Caco-2 (cell line): ENCODE measurements at regions not wholly inside any gene's neighbourhood (a gene's known extent, or its start where the extent isn't known, plus 50 kb on each side); places are given as distances from the start of the nearest gene placed in this dataset.

Source experiments
- BruUV-seq: library from RNA; stranded (reverse); fragments of 400-500 nt; replicated peaks from 2 replicates; lab custom pipeline; 2021; lab: Mats Ljungman, UMichigan
- CTCF ChIA-PET: fragments of 300-600 bp; sonication (Branson Sonifier 250); formaldehyde crosslinking; loops from one replicate; lab custom pipeline; 2022; ENCODE audit warnings: antibody characterized with exemption; lab: Charles Lee
- POLR2A ChIA-PET: fragments of 300-600 bp; sonication (Branson Sonifier 250); formaldehyde crosslinking; loops from one replicate; lab custom pipeline; 2022; ENCODE audit warnings: antibody characterized with exemption; lab: Charles Lee
- DNase-seq, 2 experiments: peaks; one replicate each; pipeline versions ENCODE4 v3.0.0 to v3.0.0-alpha.2; 2020 to 2022
- H3K27me3 ChIP-seq: replicated peaks from 2 replicates; pipeline ENCODE4 v1.6.0; 2011; ENCODE audit warnings: low read length; ENCODE audit not compliant: control insufficient read depth, insufficient read depth
- H3K36me3 ChIP-seq: 2 replicates; pipeline ENCODE4 v1.5.1; 2011; ENCODE audit warnings: low read length; ENCODE audit not compliant: control insufficient read depth, insufficient read depth
- H3K4me1 ChIP-seq: fragments of 250-450 bp; sonication (Bioruptor Pico); 2 replicates; pipeline ENCODE4 v1.5.1; 2020; ENCODE audit warnings: mild to moderate bottlenecking
- H3K4me3 ChIP-seq: 2 replicates; pipeline ENCODE4 v1.5.1; 2011; ENCODE audit warnings: low read depth, mild to moderate bottlenecking, control low read depth, low read length
- H3K9me3 ChIP-seq: fragments of 250-450 bp; sonication (Bioruptor Pico); 2 replicates; pipeline ENCODE4 v1.5.1; 2020; ENCODE audit warnings: mild to moderate bottlenecking, moderate library complexity
- H3K27ac Mint-ChIP-seq: one replicate; pipeline ENCODE4 v1.8.0; 2022; ENCODE audit warnings: mixed read lengths; ENCODE audit not compliant: unreplicated experiment
- H3K27me3 Mint-ChIP-seq: one replicate; pipeline ENCODE4 v1.8.0; 2022; ENCODE audit warnings: mixed read lengths; ENCODE audit not compliant: insufficient read depth, unreplicated experiment
- H3K36me3 Mint-ChIP-seq: one replicate; pipeline ENCODE4 v1.8.0; 2022; ENCODE audit warnings: mild to moderate bottlenecking, mixed read lengths; ENCODE audit not compliant: insufficient read depth, unreplicated experiment
- H3K4me1 Mint-ChIP-seq: one replicate; pipeline ENCODE4 v1.8.0; 2022; ENCODE audit warnings: low read depth, mixed read lengths; ENCODE audit not compliant: unreplicated experiment
- H3K4me3 Mint-ChIP-seq: one replicate; pipeline ENCODE4 v1.8.0; 2022; ENCODE audit warnings: mild to moderate bottlenecking, moderate library complexity, mixed read lengths; ENCODE audit not compliant: unreplicated experiment
- H3K9me3 Mint-ChIP-seq: one replicate; pipeline ENCODE4 v1.8.0; 2022; ENCODE audit warnings: mixed read lengths; ENCODE audit not compliant: unreplicated experiment
- intact Hi-C: fragments of 100-400 bp; cut with micrococcal nuclease; formaldehyde crosslinking; loops from one replicate; pipeline ENCODE4 v1.10.0; 2022; ENCODE audit not compliant: unreplicated experiment
- TF ChIP-seq, protein P1 (sequence below), 2 experiments: fragments of 200-600 bp in 1 of 2; IDR thresholded peaks; 1 replicate in 1 of 2; 2 replicates in 1 of 2; pipeline versions ENCODE4 v1.5.1 to v1.8.0; 2011 to 2022; ENCODE audit warnings: antibody characterized with exemption in 1 of 2, control low read depth in 1 of 2, inconsistent platforms in 1 of 2, low read depth in 1 of 2, low read length in 1 of 2, mild to moderate bottlenecking in 1 of 2, moderate library complexity in 1 of 2; ENCODE audit not compliant: insufficient read depth in 1 of 2, severe bottlenecking in 1 of 2, unreplicated experiment in 1 of 2

DNA sequence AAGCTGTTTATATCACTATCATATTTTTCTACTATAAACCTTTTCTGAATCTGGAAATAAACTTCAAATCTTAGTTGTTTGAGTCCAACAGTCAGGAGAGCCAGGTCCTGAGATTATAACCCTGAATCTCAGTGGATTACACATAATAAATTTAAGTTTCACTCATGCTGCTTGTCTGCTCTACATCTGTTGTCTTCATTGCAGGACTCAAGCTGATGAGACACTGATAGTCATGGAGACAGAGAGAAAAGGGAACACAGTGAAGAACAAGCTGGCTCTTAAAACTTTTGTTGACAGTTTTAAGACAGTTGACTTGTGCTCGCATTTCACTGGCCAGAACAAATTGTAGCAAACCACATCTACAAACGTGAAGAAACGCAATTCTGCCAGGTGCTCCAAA, 327.0 kb upstream of the CTSO start:
- no peaks in the 10 kb centered on the region for H3K4me1 ChIP-seq
- ChIA-PET POLR2A (no interaction called here), CTCF (no interaction called here)
- Mint-ChIP-seq H3K27ac (no peak overlapping the region), H3K36me3 (no peaks in the 10 kb centered on the region), H3K4me3 (no peak overlapping the region), H3K27me3 (no peaks in the 10 kb centered on the region), H3K9me3 (no peaks in the 10 kb centered on the region), H3K4me1 (no peaks in the 10 kb centered on the region)
- DNase-seq: no peak
- no peaks in the 10 kb centered on the region for H3K9me3 ChIP-seq
- TF ChIP-seq, protein P1, sequence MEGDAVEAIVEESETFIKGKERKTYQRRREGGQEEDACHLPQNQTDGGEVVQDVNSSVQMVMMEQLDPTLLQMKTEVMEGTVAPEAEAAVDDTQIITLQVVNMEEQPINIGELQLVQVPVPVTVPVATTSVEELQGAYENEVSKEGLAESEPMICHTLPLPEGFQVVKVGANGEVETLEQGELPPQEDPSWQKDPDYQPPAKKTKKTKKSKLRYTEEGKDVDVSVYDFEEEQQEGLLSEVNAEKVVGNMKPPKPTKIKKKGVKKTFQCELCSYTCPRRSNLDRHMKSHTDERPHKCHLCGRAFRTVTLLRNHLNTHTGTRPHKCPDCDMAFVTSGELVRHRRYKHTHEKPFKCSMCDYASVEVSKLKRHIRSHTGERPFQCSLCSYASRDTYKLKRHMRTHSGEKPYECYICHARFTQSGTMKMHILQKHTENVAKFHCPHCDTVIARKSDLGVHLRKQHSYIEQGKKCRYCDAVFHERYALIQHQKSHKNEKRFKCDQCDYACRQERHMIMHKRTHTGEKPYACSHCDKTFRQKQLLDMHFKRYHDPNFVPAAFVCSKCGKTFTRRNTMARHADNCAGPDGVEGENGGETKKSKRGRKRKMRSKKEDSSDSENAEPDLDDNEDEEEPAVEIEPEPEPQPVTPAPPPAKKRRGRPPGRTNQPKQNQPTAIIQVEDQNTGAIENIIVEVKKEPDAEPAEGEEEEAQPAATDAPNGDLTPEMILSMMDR (IDR thresholded peaks at IDR 0.05; ENCODE audit: insufficient read depth in 1 of 2, low read depth in 1 of 2, low read length in 1 of 2, severe bottlenecking in 1 of 2, unreplicated experiment in 1 of 2): no peak
- no TSS peak for BruUV-seq
- no peaks in the 10 kb centered on the region for H3K27me3 ChIP-seq
- intact Hi-C loops: no loop called here
- H3K4me3 ChIP-seq: no peak overlapping the region
- no peaks in the 10 kb centered on the region for H3K36me3 ChIP-seq

DNA sequence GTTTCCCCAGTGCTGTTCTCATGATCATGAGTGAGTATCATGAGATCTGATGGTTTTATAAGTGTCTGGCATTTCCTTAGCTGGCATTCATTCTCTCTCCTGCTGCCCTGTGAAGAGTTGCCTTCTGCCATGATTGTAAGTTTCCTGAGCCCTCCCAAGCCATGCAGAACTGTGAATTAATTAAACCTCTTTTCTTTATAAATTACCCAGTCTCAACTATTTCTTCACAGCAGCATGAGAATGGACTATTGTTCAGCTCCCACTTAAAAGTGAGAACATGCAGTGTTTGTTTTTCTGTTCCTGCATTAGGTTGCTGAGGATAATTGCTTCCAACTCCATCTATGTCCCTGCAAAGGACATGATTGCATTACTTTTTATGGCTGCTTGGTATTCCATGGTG, 311.7 kb upstream of the CTSO start:
- no TSS peak for BruUV-seq
- H3K36me3 ChIP-seq: no peaks in the 10 kb centered on the region
- no peaks in the 10 kb centered on the region for H3K4me1 ChIP-seq
- peaks cover 10% of the 10 kb centered on the region for H3K9me3 Mint-ChIP-seq
- no peak for DNase-seq
- H3K4me3 ChIP-seq: no peak overlapping the region
- intact Hi-C loops: no loop called here
- TF ChIP-seq, protein P1 (IDR thresholded peaks at IDR 0.05; ENCODE audit: insufficient read depth in 1 of 2, low read depth in 1 of 2, low read length in 1 of 2, severe bottlenecking in 1 of 2, unreplicated experiment in 1 of 2): no peak
- no peak overlapping the region for H3K27ac Mint-ChIP-seq
- ChIA-PET POLR2A (no interaction called here), CTCF (no interaction called here)
- no peaks in the 10 kb centered on the region for H3K27me3 Mint-ChIP-seq
- H3K36me3 Mint-ChIP-seq: no peaks in the 10 kb centered on the region
- no peaks in the 10 kb centered on the region for H3K9me3 ChIP-seq
- no peaks in the 10 kb centered on the region for H3K4me1 Mint-ChIP-seq
- no peaks in the 10 kb centered on the region for H3K27me3 ChIP-seq
- no peak overlapping the region for H3K4me3 Mint-ChIP-seq

DNA sequence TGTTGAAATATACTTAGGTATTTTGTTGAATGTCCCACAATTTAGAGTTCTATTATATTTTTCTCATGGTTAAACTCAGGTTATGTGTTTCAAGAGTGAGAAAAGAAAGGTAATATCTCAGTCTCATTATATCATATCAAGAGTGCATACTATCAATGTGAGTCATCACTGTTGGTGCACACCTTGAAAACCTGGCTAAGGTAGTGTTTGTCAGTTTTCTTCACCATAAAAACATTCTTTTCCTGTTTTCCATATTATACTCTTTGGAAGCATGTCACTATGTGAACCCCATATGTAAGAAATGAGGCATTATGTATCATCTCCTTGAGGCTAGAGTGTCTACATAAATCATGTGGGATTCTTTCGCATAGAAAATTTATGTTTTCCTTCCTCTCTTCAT, 307.6 kb upstream of the CTSO start:
- H3K9me3 Mint-ChIP-seq: peaks cover 10% of the 10 kb centered on the region
- Histone ChIP-seq H3K4me3 (no peak overlapping the region), H3K36me3 (no peaks in the 10 kb centered on the region), H3K4me1 (no peaks in the 10 kb centered on the region), H3K9me3 (no peaks in the 10 kb centered on the region), H3K27me3 (no peaks in the 10 kb centered on the region)
- no peak for DNase-seq
- H3K27ac Mint-ChIP-seq: no peak overlapping the region
- TF ChIP-seq, protein P1 (IDR thresholded peaks at IDR 0.05; ENCODE audit: insufficient read depth in 1 of 2, low read depth in 1 of 2, low read length in 1 of 2, severe bottlenecking in 1 of 2, unreplicated experiment in 1 of 2): no peak
- intact Hi-C loops: no loop called here
- no peak overlapping the region for H3K4me3 Mint-ChIP-seq
- no TSS peak for BruUV-seq
- H3K36me3 Mint-ChIP-seq: no peaks in the 10 kb centered on the region
- CTCF ChIA-PET: no interaction called here
- no peaks in the 10 kb centered on the region for H3K27me3 Mint-ChIP-seq
- peaks cover 7% of the 10 kb centered on the region for H3K4me1 Mint-ChIP-seq
- POLR2A ChIA-PET: no interaction called here
